ENCODE measurements at regions not wholly inside any gene's neighbourhood (a gene's known extent, or its start where the extent isn't known, plus 50 kb on each side); places are given as distances from the start of the nearest gene placed in this dataset.

- TF ChIP-seq POLR2A (IDR thresholded peaks at IDR 0.05) (no peak), CTCF (IDR thresholded peaks at IDR 0.05) (no peak), POLR2AphosphoS5 (IDR thresholded peaks at IDR 0.05) (no peak)
Observed at GRCh38 chr7:21357151-21358097, 70.5 kb upstream of the SP4 start.
